GM21529 (cell line): ENCODE measurements at regions not wholly inside any gene's neighbourhood (a gene's known extent, or its start where the extent isn't known, plus 50 kb on each side); places are given as distances from the start of the nearest gene placed in this dataset.

Experiments used
- ATAC-seq: cut with Tn5 transposase; IDR thresholded peaks from one replicate; pipeline ENCODE4 v1.9.1; 2021; ENCODE audit not compliant: unreplicated experiment

DNA sequence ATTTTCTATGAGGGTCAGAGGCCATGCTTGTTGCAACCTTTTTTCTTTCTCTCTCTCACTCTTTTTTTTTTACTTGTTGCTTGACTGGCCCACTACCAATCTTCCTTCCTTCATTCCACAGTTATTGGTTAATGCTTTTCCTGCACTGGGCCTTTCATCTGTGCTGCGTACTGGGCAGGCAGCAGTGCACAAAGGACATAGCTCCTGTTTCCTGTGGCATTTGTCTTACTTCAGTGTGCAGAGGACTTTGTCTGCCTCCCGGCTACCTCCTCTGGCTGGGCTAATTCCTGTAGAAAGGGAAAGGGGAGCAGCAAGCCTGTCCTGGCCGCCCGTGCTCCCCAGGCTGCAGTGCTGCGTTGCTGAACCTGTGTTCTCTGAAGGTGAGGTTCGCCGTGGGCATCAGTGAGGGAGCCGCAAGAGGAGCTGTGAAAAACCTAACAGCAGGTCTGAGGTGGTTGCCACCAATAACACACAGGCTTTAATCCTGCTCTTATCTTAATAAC, 93.7 kb upstream of the RGMA start:
- ATAC-seq, result no peak

DNA sequence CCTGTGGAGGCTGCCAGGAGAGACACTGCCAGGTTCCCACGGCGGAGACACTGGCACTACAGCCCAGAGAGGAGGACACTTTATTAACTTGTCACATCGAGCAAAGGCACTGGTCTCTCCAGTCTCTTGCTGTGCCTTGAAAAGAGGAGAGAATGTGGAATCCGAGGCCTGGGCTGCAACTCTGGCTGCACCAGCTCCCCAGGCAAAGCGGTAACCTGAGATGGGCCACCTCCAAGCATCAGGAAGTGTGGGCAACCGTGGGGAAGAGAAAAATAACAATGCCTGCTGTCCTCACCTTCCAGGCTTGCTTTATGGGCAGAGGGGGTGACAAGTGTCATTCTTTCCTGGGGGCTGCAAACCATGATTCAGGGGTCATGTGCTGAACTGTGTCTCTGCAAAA, 91.6 kb upstream of the RGMA start:
- ATAC-seq, result no peak

DNA sequence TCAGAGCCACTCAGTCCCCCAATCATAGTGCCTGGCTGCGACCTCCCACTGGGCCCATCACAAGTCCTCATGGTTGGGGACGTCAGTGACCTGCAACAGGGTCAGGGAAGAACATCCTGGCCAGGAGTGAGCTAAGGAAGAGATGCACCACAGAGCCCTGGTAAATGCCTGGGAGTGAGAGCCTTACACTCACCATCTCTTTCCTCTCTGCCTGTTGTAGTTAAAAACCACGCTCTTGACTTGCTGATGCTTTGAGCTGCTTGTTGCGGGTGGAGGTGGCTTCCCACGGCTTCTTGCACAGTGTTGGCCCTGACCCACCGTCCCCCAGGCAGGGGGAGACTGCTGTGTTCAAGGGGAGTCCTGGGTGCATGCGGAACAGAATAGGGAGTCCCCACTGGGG, 91.1 kb upstream of the RGMA start:
- ATAC-seq, result no peak

- ATAC-seq, result no peak
Measured at GRCh38 chr15:93179700-93180102, 90.7 kb upstream of the RGMA start.

DNA sequence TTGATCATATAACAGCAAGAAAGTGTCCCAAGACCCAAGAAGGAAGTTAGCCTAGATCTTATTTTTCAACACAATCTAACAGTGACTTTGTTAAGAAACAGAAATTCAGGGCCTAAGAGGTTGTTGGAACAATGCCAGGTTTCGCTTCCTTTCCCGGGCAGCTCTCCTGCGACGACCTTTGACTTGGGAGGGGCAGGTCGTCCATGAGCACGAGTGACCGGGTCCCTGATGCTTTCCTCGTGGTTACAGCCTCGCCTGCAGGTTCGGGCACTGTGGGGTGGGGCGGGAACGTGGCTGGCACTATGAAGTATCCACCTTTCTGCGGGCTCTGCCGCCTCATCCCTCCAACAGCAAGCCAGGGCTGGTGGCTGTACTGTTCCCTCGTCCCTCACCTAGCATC, 90.1 kb upstream of the RGMA start:
- ATAC-seq, result no peak

DNA sequence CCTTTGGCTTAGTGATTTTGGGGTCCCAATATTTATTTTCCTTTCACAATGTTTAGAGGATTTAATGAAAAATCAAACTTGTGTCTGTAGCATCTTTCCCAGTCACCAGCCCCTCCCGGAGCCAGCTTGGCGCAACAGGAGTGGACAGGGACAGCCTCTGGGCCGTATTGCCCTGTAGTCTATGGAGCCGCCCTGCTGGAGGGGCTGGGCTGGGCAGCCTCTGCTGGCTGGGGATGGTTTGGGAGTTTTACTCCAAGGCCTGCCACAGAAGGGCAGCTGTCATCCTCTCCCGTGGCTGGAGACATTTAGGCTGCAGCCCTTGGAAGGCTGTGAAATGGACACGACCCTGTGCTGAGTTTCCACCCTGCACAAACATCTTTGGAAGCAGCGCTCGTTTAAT, 89.4 kb upstream of the RGMA start:
- no peak for ATAC-seq

DNA sequence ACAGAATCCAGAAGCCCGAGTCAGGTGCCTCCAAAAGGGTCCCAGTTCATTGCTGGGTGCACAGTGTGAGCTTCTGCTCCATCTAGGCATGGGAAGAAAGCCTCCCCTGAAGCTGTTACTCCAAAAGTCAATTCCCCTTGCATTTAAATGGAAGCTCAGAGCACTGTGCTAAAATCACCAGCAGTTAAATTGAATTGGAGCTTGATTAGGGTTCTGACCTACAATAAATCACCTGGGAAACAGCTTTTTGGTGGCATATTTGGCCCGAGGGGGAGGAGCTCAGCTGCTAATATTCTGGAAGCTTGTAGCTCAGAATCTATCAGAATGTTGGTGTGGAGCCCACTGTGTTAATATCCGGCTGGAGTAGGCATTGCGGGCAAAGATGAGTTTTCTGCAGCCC, 87.1 kb upstream of the RGMA start:
- ATAC-seq, result no peak

- no peak for ATAC-seq
Measured at GRCh38 chr15:93174836-93175235, 85.8 kb upstream of the RGMA start.

GRCh38 chr15:93173369-93173768, 84.4 kb upstream of the RGMA start:
- ATAC-seq, result no peak

DNA sequence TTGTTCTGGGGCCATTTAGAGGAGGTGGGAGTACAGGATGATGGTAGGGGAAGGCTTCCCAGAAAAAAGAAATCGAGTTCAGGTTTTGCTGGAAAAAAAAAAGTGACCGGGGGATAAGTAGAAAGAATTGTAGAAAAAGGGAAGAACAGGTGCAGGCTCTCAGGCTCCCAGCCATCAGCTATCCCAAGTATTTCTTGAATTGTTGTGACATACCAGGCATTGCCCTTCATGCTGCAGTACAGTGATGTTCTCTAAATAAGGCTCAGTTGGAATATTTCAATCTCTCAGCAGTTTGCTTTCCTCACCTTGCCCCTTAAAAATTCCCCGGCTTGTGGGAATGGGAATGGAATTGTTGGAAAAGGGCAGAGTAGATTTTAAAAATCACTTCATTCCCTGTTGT, 82.5 kb upstream of the RGMA start:
- no peak for ATAC-seq

GRCh38 chr15:93170329-93170728, 81.3 kb upstream of the RGMA start:
- ATAC-seq, result no peak

DNA sequence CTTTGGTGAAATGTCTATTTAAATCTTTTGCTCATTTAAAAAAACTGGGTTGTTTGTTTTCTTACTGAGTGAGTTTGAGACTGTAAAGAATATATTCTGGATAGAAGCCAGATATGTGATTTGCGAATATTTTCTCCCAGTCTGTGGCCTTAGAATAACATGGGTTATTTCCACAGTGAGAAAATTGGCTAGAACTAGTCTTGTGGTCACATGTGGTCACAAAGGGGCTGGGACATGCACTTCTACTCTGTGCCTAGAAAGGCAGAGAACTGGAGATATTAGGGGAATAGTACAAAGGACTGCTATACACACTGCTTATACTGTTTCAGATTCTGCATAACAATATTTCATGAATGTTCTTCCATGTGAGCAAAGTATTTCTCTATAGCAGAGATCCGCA, 79.9 kb upstream of the RGMA start:
- ATAC-seq, result no peak

DNA sequence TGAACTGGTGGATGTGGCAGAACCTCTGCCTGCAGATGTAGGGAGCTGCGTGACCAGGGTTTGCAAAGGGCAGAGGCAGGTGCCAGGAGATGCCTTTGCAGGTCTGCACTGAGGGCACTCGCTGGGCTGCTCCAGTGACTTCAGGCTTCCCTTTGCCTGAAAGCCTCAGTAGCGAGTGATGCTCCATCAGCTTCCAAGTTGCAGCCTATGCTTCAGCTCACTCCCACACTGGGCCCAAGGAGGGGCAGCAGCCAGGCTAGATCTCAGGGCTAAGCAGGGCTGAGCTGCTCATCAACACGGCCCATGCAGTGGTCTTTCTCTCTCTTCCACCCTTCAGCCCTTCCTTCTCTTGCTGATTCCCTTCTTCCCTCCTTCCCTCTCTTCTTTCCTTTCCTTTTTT, 78.3 kb upstream of the RGMA start:
- ATAC-seq, result no peak

DNA sequence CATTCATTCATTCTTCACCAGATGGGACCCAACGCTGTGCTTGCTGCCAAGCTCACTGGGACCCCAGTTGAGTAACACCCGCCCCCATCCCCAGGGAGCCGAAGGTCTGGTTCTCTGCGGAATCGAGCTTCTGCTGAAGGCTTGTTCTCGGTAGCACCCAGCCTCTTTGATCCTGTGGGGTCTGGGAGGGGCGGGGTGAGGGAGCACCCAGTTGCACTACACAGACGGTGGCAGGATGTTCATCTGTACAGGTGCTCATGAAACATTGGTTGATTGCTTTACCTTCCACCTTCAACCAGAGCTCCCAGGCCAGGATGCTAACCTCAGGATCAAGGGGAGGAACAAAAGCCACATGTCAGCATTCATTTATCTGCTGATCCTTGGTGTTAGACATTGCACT, 77.7 kb upstream of the RGMA start:
- no peak for ATAC-seq

- no peak for ATAC-seq
Measured at GRCh38 chr15:93165734-93166470, 76.9 kb upstream of the RGMA start.

GRCh38 chr15:93164409-93164808, 75.4 kb upstream of the RGMA start:
- ATAC-seq, result no peak

DNA sequence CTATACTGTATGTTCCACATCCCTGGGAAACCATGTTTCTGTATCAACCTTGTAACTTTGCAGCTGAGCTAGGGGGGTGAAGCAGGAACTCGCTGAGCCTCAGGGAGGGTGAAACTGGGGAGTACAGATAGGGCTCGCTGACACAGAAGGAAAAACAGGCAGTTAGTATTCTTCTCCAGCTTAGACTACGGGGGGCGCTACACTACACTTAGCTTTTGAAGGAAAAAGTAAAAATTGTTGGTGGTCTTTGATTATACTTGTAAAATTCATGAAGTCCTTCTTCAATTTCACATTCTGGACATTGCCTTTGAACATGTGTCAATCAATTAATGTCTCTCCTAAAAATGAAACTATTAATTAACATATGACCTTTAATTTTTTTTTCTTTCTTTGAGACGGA, 73.5 kb upstream of the RGMA start:
- ATAC-seq, result no peak

- ATAC-seq, result no peak
Measured at GRCh38 chr15:93159930-93160329, 70.9 kb upstream of the RGMA start.

DNA sequence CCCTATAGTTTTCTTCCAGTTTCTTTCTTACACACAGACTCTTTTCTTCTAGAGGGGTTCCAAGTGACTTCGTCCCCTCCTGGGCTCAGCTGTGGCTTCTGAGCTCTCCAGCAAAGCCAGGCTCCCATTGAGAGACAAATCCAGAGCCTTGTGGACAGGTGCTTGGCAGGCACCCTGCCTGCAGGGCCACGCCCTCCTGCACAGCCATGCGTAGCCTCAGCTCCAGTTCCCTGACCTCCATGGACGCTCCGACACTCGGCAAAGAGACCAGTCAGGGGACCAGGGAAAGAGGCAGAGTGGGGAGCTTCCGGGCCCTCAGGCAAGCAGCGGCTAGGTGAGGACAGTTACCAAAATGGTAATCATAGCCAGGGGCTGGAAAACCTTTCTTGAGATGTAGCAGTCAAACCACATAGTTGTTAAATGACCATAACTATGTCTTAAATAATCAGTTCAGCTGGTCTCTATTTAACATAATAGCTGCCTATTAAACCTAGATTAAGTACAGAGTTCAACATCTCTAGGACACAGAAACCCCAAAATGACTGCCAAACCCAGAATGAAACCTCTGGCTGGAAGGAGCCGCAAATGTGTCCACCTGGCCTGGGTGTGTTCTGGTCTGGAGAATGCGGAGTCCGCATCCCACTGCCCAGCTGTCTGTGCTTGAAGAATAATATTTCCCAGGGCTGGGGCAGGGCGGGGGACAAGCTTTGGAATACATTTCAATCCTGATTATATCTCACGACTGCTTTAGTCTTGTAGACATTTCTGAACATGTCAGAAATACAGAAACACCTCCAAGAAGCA, 69.3 kb upstream of the RGMA start:
- ATAC-seq, result no peak

DNA sequence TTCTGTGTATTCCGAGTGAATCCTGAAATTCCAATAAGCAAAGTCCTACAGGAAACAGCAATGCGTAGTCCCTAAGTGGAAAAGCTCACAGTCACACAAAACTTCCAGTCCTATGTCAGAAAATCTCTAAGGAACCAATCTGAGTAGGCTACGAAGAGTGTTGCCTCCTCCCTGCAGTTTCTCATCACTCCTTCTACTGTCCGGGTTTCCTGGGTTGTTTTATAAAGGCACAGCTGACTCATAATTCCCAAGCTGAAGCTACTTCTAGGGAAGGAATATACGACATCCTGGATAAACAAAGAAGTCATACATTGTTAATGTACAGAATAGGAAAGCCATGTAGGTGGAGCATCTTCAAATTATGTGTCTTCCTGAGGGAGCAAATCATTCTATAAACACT, 65.7 kb upstream of the RGMA start:
- no peak for ATAC-seq

DNA sequence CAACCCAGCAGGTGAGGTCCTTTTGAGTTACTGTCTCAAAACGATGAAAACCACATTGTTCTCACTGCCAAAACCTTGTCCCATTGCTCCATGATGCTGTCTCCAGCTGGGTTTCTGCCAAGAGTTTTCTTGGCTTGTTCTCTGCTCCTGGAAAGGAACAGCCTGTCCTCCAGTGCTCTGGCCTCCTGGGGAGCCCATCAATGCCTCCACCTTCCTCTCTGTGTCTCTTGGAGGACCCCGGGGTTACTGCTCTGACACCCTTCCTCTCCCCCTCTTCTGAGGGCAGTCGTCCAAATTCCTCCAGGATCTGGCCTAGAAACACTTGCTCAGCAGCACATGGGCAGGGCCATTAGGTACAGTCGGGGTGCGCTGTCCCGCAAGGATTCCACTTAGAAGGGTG, 63.9 kb upstream of the RGMA start:
- no peak for ATAC-seq

GRCh38 chr15:93152360-93152759, 63.3 kb upstream of the RGMA start:
- no peak for ATAC-seq
